ENCODE measurements at regions not wholly inside any gene's neighbourhood (a gene's known extent, or its start where the extent isn't known, plus 50 kb on each side); places are given as distances from the start of the nearest gene placed in this dataset.

DNA sequence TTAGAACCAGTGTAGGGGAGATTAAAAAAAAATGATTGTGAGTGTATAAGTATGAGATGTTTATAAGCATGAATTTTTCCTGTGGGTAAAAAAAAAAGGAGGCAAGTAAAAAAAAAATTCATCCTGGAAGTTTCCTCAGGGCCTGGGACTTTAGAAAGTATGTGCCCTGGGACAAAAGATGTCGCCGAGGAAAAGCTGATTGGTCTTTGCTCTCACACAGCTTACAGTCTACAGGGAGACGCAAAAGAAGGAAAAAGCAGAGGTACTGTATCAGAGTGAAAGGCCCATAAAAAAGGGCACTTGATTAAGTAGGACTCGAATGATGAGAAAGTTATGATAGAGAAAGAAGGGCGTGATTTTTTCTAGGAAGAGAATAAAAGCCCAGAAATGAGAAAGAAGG is 501.4 kb upstream of the MEF2C start:
- TF ChIP-seq, protein P1, sequence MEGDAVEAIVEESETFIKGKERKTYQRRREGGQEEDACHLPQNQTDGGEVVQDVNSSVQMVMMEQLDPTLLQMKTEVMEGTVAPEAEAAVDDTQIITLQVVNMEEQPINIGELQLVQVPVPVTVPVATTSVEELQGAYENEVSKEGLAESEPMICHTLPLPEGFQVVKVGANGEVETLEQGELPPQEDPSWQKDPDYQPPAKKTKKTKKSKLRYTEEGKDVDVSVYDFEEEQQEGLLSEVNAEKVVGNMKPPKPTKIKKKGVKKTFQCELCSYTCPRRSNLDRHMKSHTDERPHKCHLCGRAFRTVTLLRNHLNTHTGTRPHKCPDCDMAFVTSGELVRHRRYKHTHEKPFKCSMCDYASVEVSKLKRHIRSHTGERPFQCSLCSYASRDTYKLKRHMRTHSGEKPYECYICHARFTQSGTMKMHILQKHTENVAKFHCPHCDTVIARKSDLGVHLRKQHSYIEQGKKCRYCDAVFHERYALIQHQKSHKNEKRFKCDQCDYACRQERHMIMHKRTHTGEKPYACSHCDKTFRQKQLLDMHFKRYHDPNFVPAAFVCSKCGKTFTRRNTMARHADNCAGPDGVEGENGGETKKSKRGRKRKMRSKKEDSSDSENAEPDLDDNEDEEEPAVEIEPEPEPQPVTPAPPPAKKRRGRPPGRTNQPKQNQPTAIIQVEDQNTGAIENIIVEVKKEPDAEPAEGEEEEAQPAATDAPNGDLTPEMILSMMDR (IDR thresholded peaks at IDR 0.05), result no peak
- no peak for TF ChIP-seq POLR2AphosphoS5 (IDR thresholded peaks at IDR 0.05; ENCODE audit: insufficient read depth in 1 of 2, low read depth in 1 of 2)
